HepG2 (cell line): ENCODE measurements at regions not wholly inside any gene's neighbourhood (a gene's known extent, or its start where the extent isn't known, plus 50 kb on each side); places are given as distances from the start of the nearest gene placed in this dataset.

ENCODE experiments used
- ATAC-seq: fragments of 200-7000 bp; cut with Tn5 transposase; 3 replicates; pipeline ENCODE4 v1.9.1; 2020; ENCODE audit warnings: mild to moderate bottlenecking, moderate library complexity
- BruUV-seq: library from RNA; stranded (reverse); fragments of 400-500 nt; replicated peaks from 2 replicates; lab custom pipeline; 2021; lab: Mats Ljungman, UMichigan
- CTCF ChIA-PET: fragments of 300-600 bp; formaldehyde crosslinking; extraction: SDS; loops from one replicate; lab custom pipeline; 2021; ENCODE audit warnings: low total read pairs, inconsistent platforms, low intra/inter-chr PET ratio; lab: Yijun Ruan, JAX
- POLR2A ChIA-PET: fragments of 350-600 bp; sonication (Branson Sonifier 250); formaldehyde crosslinking; loops from one replicate; lab custom pipeline; 2020; ENCODE audit warnings: antibody characterized with exemption, inconsistent platforms; lab: Yijun Ruan, JAX
- DNase-seq: peaks from one replicate; pipeline ENCODE4 v3.0.0-alpha.2; 2015; ENCODE audit warnings: low spot score
- FAIRE-seq: peaks from 3 replicates; lab custom pipeline; 2011; peaks lifted over from hg19 to GRCh38; lab: Jason Lieb, UNC
- H2AFZ ChIP-seq: one replicate; pipeline ENCODE4 v1.6.1; 2011; ENCODE audit warnings: low read length, inconsistent platforms
- H3K27ac ChIP-seq: fragments of 300-600 bp; 3 replicates; pipeline ENCODE4 v1.8.0; 2011; ENCODE audit warnings: mixed run types, mild to moderate bottlenecking, mixed read lengths, low read length, inconsistent platforms; ENCODE audit not compliant: insufficient read depth; ENCODE audit errors: extremely low read length
- H3K27me3 ChIP-seq, 2 experiments: fragments of 200-600 bp in 1 of 2; 2 replicates in 1 of 2; 3 replicates in 1 of 2; pipeline versions ENCODE4 v1.6.0 to v1.8.0; 2011; ENCODE audit warnings: low read length in 2 of 2, mild to moderate bottlenecking in 2 of 2, moderate library complexity in 2 of 2, inconsistent platforms in 1 of 2; ENCODE audit not compliant: insufficient read depth in 2 of 2, control insufficient read depth in 1 of 2
- H3K36me3 ChIP-seq, 2 experiments: fragments of 200-600 bp in 1 of 2; replicated peaks in 1 of 2; 2 replicates in 1 of 2; 3 replicates in 1 of 2; pipeline versions ENCODE4 v1.5.1 to v1.8.0; 2011; ENCODE audit warnings: low read length in 2 of 2, inconsistent platforms in 1 of 2; ENCODE audit not compliant: insufficient read depth in 2 of 2, control insufficient read depth in 1 of 2
- H3K4me1 ChIP-seq: 2 replicates; pipeline ENCODE4 v1.5.1; 2012; ENCODE audit warnings: low read length, inconsistent platforms; ENCODE audit not compliant: insufficient read depth
- H3K4me2 ChIP-seq: 2 replicates; pipeline ENCODE4 v1.6.0; 2011; ENCODE audit warnings: low read depth, low read length, inconsistent platforms
- H3K4me3 ChIP-seq, 3 experiments: fragments of 200-600 bp in 1 of 3; sonication (generic), shearing (Covaris generic) in 1 of 3; replicated peaks in 1 of 3; 2 replicates each; pipeline ENCODE4 v1.5.1; 2011 to 2016; ENCODE audit warnings: low read length in 3 of 3, inconsistent platforms in 2 of 3, low read depth in 2 of 3, mild to moderate bottlenecking in 2 of 3, control low read depth in 1 of 3, mixed read lengths in 1 of 3; ENCODE audit not compliant: insufficient read depth in 1 of 3
- H3K79me2 ChIP-seq: one replicate; pipeline ENCODE4 v1.6.1; 2011; ENCODE audit warnings: low read length, inconsistent platforms; ENCODE audit not compliant: insufficient read depth
- H3K9ac ChIP-seq: 2 replicates; pipeline ENCODE4 v1.6.0; 2011; ENCODE audit warnings: mild to moderate bottlenecking, low read depth, low read length, inconsistent platforms; ENCODE audit not compliant: insufficient read depth
- H3K9me3 ChIP-seq: 2 replicates; pipeline ENCODE4 v1.5.1; 2012; ENCODE audit warnings: mild to moderate bottlenecking, low read length
- H4K20me1 ChIP-seq: 2 replicates; pipeline ENCODE4 v1.6.0; 2011; ENCODE audit warnings: inconsistent platforms, mild to moderate bottlenecking, low read length, moderate library complexity; ENCODE audit not compliant: insufficient read depth
- HDAC6 ChIP-seq: fragments of 200-600 bp; sonication (generic); IDR thresholded peaks from 2 replicates; pipeline ENCODE4 v1.7.0; 2017; ENCODE audit warnings: mild to moderate bottlenecking, antibody characterized with exemption, low read length, low read depth
- KMT2A ChIP-seq: sonication (generic); formaldehyde crosslinking; IDR thresholded peaks from 2 replicates; pipeline ENCODE4 v1.4.0; 2020; ENCODE audit warnings: missing genetic modification reagents
- PCBP2 ChIP-seq: fragments of 200-400 bp; formaldehyde crosslinking; optimal IDR thresholded peaks from 2 replicates; pipeline ENCODE3; 2018; ENCODE audit warnings: low read length, low read depth; ENCODE audit not compliant: poor library complexity, severe bottlenecking
- WIZ ChIP-seq: sonication (generic); formaldehyde crosslinking; IDR thresholded peaks from 2 replicates; pipeline ENCODE4 v1.5.1; 2020; ENCODE audit warnings: mild to moderate bottlenecking, missing genetic modification reagents
- ZNF160 ChIP-seq: sonication (generic); formaldehyde crosslinking; IDR thresholded peaks from 2 replicates; pipeline ENCODE4 v1.8.0; 2022; ENCODE audit warnings: mild to moderate bottlenecking, inconsistent platforms, missing genetic modification reagents
- ZNF235 ChIP-seq: sonication (generic); formaldehyde crosslinking; IDR thresholded peaks from 2 replicates; pipeline ENCODE4 v1.8.1; 2023; ENCODE audit warnings: mild to moderate bottlenecking, missing genetic modification reagents, borderline replicate concordance
- WGBS: methylation state at CpG from one replicate; pipeline ENCODE4 v1.1.6; 2017; ENCODE audit warnings: low lambda C conversion rate; 5-methylcytosine and 5-hydroxymethylcytosine counted together
- in situ Hi-C: cut with HindIII; loops from 2 replicates; pipeline ENCODE4 v1.10.0; 2017; ENCODE audit warnings: low pct_unique_long_range_greater_than_20kb; ENCODE audit not compliant: extremely low pct_ligation_motif_present
- intact Hi-C: fragments of 100-400 bp; cut with micrococcal nuclease; formaldehyde crosslinking; loops from one replicate; pipeline ENCODE4 v1.10.0; 2022; ENCODE audit not compliant: unreplicated experiment
- TF ChIP-seq, protein P1 (sequence below): sonication (generic); formaldehyde crosslinking; IDR thresholded peaks from 2 replicates; pipeline ENCODE4 v1.4.0; 2020; ENCODE audit warnings: missing genetic modification reagents
- TF ChIP-seq, protein P2 (sequence below), 2 experiments: sonication (generic) in 1 of 2; formaldehyde crosslinking in 1 of 2; IDR thresholded peaks; 2 replicates each; pipeline versions ENCODE4 v1.4.0 to v1.6.1; 2018 to 2020; ENCODE audit warnings: missing genetic modification reagents in 2 of 2, borderline replicate concordance in 1 of 2, low read depth in 1 of 2, mild to moderate bottlenecking in 1 of 2, missing biosample characterization in 1 of 2
- TF ChIP-seq, protein P3 (sequence below): sonication (generic); formaldehyde crosslinking; IDR thresholded peaks from 2 replicates; pipeline ENCODE4 v1.4.0; 2020; ENCODE audit warnings: mild to moderate bottlenecking, missing genetic modification reagents, borderline replicate concordance

DNA sequence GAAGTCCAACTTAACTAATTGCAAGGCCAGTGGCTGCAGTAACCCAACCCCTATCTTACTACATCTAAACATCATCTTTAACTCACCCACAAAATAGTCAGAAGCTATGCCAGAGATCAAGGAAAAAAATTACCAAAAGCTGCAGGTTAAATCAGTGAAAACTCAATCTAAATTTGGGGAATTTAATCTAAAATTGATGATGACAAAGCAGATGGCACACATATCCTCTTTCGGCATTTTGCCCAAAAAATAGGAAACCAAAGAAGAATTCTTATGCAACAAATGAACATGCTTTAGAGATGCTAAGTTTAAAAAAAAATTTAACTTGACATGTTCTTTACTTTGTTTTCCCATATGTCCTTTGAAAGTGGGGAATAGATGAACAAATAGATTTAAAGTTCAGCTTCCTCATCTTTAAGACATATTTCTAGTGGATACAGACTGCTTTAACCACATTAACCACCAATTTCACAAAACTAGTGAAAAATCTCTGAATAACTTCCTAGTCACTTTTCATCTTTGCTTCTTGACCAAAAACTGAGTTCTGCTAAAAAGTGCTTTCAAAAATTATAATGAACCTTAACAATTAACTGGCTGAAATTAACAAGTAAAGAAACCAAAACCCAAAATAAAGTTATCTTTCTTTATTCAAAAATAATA, 74.3 kb upstream of the CCDC150 start:
- Histone ChIP-seq H2AFZ (no peak overlapping the region), H3K4me3 (no peak overlapping the region), H4K20me1 (no peaks in the 10 kb centered on the region), H3K9me3 (peaks cover 11% of the 10 kb centered on the region; the same call in 1 of the 2 replicates), H3K27ac (no peak overlapping the region), H3K4me2 (no peak overlapping the region), H3K27me3 (no peaks in the 10 kb centered on the region; a peak in 1 of 5 replicates), H3K9ac (no peak overlapping the region), H3K4me1 (no peaks in the 10 kb centered on the region), H3K36me3 (no peaks in the 10 kb centered on the region), H3K79me2 (no peaks in the 10 kb centered on the region)
- FAIRE-seq = no peak
- CTCF ChIA-PET = no interaction called here
- in situ Hi-C loops (no loop called here), intact Hi-C loops (no loop called here)
- 66% methylated on average over 1 of the region's 1 CpG for WGBS
- no TSS peak for BruUV-seq
- POLR2A ChIA-PET = no interaction called here
- no peak for ATAC-seq
- TF ChIP-seq ZNF160 (CRISPR knock-in tag) = no peak
- TF ChIP-seq PCBP2 = no peak
- TF ChIP-seq HDAC6 = no peak
- TF ChIP-seq ZNF235 (CRISPR knock-in tag) = no peak
- TF ChIP-seq, protein P1, sequence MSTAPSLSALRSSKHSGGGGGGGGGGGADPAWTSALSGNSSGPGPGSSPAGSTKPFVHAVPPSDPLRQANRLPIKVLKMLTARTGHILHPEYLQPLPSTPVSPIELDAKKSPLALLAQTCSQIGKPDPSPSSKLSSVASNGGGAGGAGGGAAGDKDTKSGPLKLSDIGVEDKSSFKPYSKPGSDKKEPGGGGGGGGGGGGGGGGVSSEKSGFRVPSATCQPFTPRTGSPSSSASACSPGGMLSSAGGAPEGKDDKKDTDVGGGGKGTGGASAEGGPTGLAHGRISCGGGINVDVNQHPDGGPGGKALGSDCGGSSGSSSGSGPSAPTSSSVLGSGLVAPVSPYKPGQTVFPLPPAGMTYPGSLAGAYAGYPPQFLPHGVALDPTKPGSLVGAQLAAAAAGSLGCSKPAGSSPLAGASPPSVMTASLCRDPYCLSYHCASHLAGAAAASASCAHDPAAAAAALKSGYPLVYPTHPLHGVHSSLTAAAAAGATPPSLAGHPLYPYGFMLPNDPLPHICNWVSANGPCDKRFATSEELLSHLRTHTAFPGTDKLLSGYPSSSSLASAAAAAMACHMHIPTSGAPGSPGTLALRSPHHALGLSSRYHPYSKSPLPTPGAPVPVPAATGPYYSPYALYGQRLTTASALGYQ (CRISPR knock-in tag) = no peak
- TF ChIP-seq WIZ (CRISPR knock-in tag) = no peak
- TF ChIP-seq, protein P2, sequence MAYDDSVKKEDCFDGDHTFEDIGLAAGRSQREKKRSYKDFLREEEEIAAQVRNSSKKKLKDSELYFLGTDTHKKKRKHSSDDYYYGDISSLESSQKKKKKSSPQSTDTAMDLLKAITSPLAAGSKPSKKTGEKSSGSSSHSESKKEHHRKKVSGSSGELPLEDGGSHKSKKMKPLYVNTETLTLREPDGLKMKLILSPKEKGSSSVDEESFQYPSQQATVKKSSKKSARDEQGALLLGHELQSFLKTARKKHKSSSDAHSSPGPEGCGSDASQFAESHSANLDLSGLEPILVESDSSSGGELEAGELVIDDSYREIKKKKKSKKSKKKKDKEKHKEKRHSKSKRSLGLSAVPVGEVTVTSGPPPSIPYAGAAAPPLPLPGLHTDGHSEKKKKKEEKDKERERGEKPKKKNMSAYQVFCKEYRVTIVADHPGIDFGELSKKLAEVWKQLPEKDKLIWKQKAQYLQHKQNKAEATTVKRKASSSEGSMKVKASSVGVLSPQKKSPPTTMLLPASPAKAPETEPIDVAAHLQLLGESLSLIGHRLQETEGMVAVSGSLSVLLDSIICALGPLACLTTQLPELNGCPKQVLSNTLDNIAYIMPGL (CRISPR knock-in tag; IDR thresholded peaks at IDR 0.05; ENCODE audit: borderline replicate concordance in 1 of 2, low read depth in 1 of 2) = no peak
- no peak for TF ChIP-seq KMT2A (CRISPR knock-in tag)
- TF ChIP-seq, protein P3, sequence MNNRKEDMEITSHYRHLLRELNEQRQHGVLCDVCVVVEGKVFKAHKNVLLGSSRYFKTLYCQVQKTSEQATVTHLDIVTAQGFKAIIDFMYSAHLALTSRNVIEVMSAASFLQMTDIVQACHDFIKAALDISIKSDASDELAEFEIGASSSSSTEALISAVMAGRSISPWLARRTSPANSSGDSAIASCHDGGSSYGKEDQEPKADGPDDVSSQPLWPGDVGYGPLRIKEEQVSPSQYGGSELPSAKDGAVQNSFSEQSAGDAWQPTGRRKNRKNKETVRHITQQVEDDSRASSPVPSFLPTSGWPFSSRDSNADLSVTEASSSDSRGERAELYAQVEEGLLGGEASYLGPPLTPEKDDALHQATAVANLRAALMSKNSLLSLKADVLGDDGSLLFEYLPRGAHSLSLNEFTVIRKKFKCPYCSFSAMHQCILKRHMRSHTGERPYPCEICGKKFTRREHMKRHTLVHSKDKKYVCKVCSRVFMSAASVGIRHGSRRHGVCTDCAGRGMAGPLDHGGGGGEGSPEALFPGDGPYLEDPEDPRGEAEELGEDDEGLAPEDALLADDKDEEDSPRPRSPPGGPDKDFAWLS (CRISPR knock-in tag) = no peak
- no peak for DNase-seq
